GM12878 (cell line): ENCODE measurements at regions not wholly inside any gene's neighbourhood (a gene's known extent, or its start where the extent isn't known, plus 50 kb on each side); places are given as distances from the start of the nearest gene placed in this dataset.

Experiments
- ATAC-seq: fragments of 200-7000 bp; cut with Tn5 transposase; 3 replicates; pipeline ENCODE4 v1.9.1; 2020; ENCODE audit warnings: mild to moderate bottlenecking, moderate library complexity
- BruUV-seq: library from RNA; stranded (reverse); fragments of 400-500 nt; replicated peaks from 2 replicates; lab custom pipeline; 2021; lab: Mats Ljungman, UMichigan
- CTCF ChIA-PET: fragments of 300-600 bp; sonication (Branson Sonifier 250); formaldehyde crosslinking; extraction: SDS; loops from one replicate; lab custom pipeline; 2021; ENCODE audit warnings: inconsistent platforms; lab: Yijun Ruan, JAX
- POLR2A ChIA-PET: fragments of 350-600 bp; formaldehyde crosslinking; extraction: SDS; loops from one replicate; lab custom pipeline; 2021; ENCODE audit warnings: inconsistent platforms; lab: Charles Lee
- RAD21 ChIA-PET: fragments of 300-600 bp; sonication (Branson Sonifier 250); formaldehyde crosslinking; loops from one replicate; lab custom pipeline; 2023; ENCODE audit warnings: antibody characterized with exemption; ENCODE audit not compliant: unreplicated experiment; lab: Charles Lee
- SMC1A ChIA-PET: fragments of 300-600 bp; sonication (Branson Sonifier 250); formaldehyde crosslinking; loops from one replicate; lab custom pipeline; 2023; ENCODE audit not compliant: unreplicated experiment, uncharacterized antibody; lab: Charles Lee
- DNase-seq: peaks from one replicate; pipeline ENCODE4 v3.0.0-alpha.2; 2011; ENCODE audit warnings: low read depth, low spot score
- FAIRE-seq: peaks from 3 replicates; lab custom pipeline; 2011; peaks lifted over from hg19 to GRCh38; lab: Jason Lieb, UNC
- H2AFZ ChIP-seq: 2 replicates; pipeline ENCODE4 v1.6.0; 2011; ENCODE audit warnings: low read depth, low read length, control low read depth; ENCODE audit not compliant: control insufficient read depth
- H3K27ac ChIP-seq: 2 replicates; pipeline ENCODE4 v1.5.1; 2011; ENCODE audit warnings: control low read depth; ENCODE audit not compliant: control insufficient read depth, insufficient read depth
- H3K27me3 ChIP-seq, 2 experiments: replicated peaks in 1 of 2; 2 replicates each; pipeline versions ENCODE4 v1.6.0 to v1.6.1; 2011; ENCODE audit warnings: low read length in 1 of 2; ENCODE audit not compliant: control insufficient read depth in 2 of 2, insufficient read depth in 2 of 2
- H3K36me3 ChIP-seq, 2 experiments: 2 replicates each; pipeline ENCODE4 v1.5.1; 2011; ENCODE audit warnings: low read length in 1 of 2; ENCODE audit not compliant: control insufficient read depth in 2 of 2, insufficient read depth in 2 of 2
- H3K4me1 ChIP-seq: 2 replicates; pipeline ENCODE4 v1.6.1; 2011; ENCODE audit warnings: mild to moderate bottlenecking, low read length, moderate library complexity, mixed read lengths; ENCODE audit not compliant: control insufficient read depth, insufficient read depth
- H3K4me2 ChIP-seq: 2 replicates; pipeline ENCODE4 v1.6.0; 2011; ENCODE audit warnings: control low read depth; ENCODE audit not compliant: control insufficient read depth, insufficient read depth
- H3K4me3 ChIP-seq: fragments of 200-600 bp; sonication (generic); 2 replicates; pipeline ENCODE4 v1.5.1; 2016
- H3K79me2 ChIP-seq: 2 replicates; pipeline ENCODE4 v1.6.0; 2011; ENCODE audit warnings: low read length; ENCODE audit not compliant: control insufficient read depth, insufficient read depth
- H3K9ac ChIP-seq: 2 replicates; pipeline ENCODE4 v1.8.0; 2011; ENCODE audit warnings: low read length, control low read depth, mixed read lengths; ENCODE audit not compliant: control insufficient read depth, insufficient read depth
- H3K9me3 ChIP-seq: replicated peaks from 3 replicates; pipeline ENCODE4 v1.5.1; 2011; ENCODE audit warnings: mild to moderate bottlenecking, low read length; ENCODE audit not compliant: control insufficient read depth, insufficient read depth
- H4K20me1 ChIP-seq: 2 replicates; pipeline ENCODE4 v1.6.0; 2011; ENCODE audit not compliant: control insufficient read depth, insufficient read depth
- BCL11A ChIP-seq: IDR thresholded peaks from 2 replicates; pipeline ENCODE4 v1.6.1; 2011; ENCODE audit warnings: low read depth, low read length
- DPF2 ChIP-seq: fragments of 450-650 bp; IDR thresholded peaks from 2 replicates; pipeline ENCODE4 v1.6.1; 2017; ENCODE audit warnings: mild to moderate bottlenecking
- HSF1 ChIP-seq: fragments of 150-350 bp; IDR thresholded peaks from 2 replicates; pipeline ENCODE4 v1.6.1; 2014; ENCODE audit warnings: mild to moderate bottlenecking, low read depth, low read length
- IKZF2 ChIP-seq, 2 experiments: fragments of 450-650 bp; IDR thresholded peaks; 2 replicates each; pipeline ENCODE4 v1.6.1; 2017; ENCODE audit warnings: mild to moderate bottlenecking in 2 of 2, moderate library complexity in 2 of 2
- JUNB ChIP-seq: IDR thresholded peaks from 2 replicates; pipeline ENCODE4 v1.6.1; 2016; ENCODE audit warnings: antibody characterized with exemption, mild to moderate bottlenecking
- SPI1 ChIP-seq: IDR thresholded peaks from 2 replicates; pipeline ENCODE4 v1.6.1; 2011; ENCODE audit warnings: low read depth, mild to moderate bottlenecking, low read length, moderate library complexity, borderline replicate concordance; ENCODE audit not compliant: insufficient read depth
- TARDBP ChIP-seq: IDR thresholded peaks from 2 replicates; pipeline ENCODE4 v1.6.1; 2016; ENCODE audit warnings: borderline replicate concordance
- USF1 ChIP-seq: IDR thresholded peaks from 2 replicates; pipeline ENCODE4 v1.6.1; 2011; ENCODE audit warnings: borderline replicate concordance, low read depth, mild to moderate bottlenecking, moderate library complexity, mixed read lengths, low read length; ENCODE audit not compliant: insufficient read depth; ENCODE audit errors: extremely low read length
- in situ Hi-C: fragments of 300-500 bp; cut with MboI; formaldehyde crosslinking; loops from 9 replicates; pipeline ENCODE4 v1.14.3; 2018; ENCODE audit warnings: mixed read lengths
- intact Hi-C: fragments of 100-400 bp; cut with micrococcal nuclease; formaldehyde crosslinking; loops from one replicate; pipeline ENCODE4 v1.14.2; 2022; ENCODE audit not compliant: unreplicated experiment

GRCh38 chr18:65498605-65499004 is 252.2 kb upstream of the CDH7 start:
- Histone ChIP-seq H3K4me3 (no peak overlapping the region), H3K4me1 (no peaks in the 10 kb centered on the region), H3K79me2 (no peaks in the 10 kb centered on the region), H3K27ac (no peak overlapping the region), H3K9ac (no peak overlapping the region), H2AFZ (no peak overlapping the region), H3K4me2 (no peak overlapping the region), H3K36me3 (no peaks in the 10 kb centered on the region), H3K27me3 (no peaks in the 10 kb centered on the region), H3K9me3 (no peaks in the 10 kb centered on the region), H4K20me1 (no peaks in the 10 kb centered on the region)
- POLR2A ChIA-PET = no interaction called here
- intact Hi-C loops = no loop called here
- DNase-seq (no peak), ATAC-seq (peak; percentile 27; the same call in 1 of the 3 replicates), FAIRE-seq (no peak)
- RAD21 ChIA-PET = no interaction called here
- TF ChIP-seq DPF2 (no peak), HSF1 (no peak), SPI1 (peak; percentile 21; the same call in 1 of the 2 replicates), IKZF2 (IDR thresholded peaks at IDR 0.05) (no peak), TARDBP (no peak), BCL11A (no peak), USF1 (no peak), JUNB (no peak)
- in situ Hi-C loops = no loop called here
- SMC1A ChIA-PET = interaction anchor here (1.2 kb wide), 1 partner anchor 15 kb away, joined by 3 read pairs; no protein-coding TSS in a partner anchor
- no TSS peak for BruUV-seq
- CTCF ChIA-PET = no interaction called here
